ENCODE measurements at regions not wholly inside any gene's neighbourhood (a gene's known extent, or its start where the extent isn't known, plus 50 kb on each side); places are given as distances from the start of the nearest gene placed in this dataset.

DNA sequence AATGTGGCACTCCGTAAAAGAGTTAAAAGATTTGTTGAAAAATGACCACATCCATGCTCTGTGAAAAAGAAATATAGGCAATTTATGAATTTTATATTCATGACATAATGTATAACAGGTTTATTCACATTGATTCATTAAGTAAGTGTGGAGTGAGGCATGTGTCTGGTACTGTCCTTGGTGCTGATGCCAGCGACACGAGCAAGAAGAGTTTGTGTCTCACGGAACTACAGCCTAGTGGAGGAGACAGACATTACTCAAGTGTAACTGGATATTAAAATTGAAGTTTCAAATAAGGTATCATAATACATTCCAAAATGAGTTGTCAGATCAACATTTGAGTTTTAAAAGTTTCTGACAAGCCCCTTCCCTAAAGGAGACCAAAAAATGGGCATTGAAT is 122.7 kb upstream of the PRNP start:
- H3K4me3 ChIP-seq: no peak overlapping the region
- ATAC-seq (no peak), FAIRE-seq (peak; percentile 62), DNase-seq (ENCODE audit: low read depth, low spot score) (no peak)
- RAD21 ChIA-PET (ENCODE audit: unreplicated experiment): no interaction called here
- POLR2A ChIA-PET: no interaction called here
- SMC1A ChIA-PET (ENCODE audit: uncharacterized antibody, unreplicated experiment): no interaction called here
- intact Hi-C loops (cut with micrococcal nuclease; ENCODE audit: unreplicated experiment) (no loop called here), in situ Hi-C loops (cut with MboI) (no loop called here)
- 45% methylated on average over 4 of the region's 4 CpGs for WGBS (ENCODE audit: insufficient coverage, insufficient replicate concordance, low lambda C conversion rate, missing lambda C conversion rate)
- no peak overlapping the region for H3K9ac ChIP-seq (ENCODE audit: control insufficient read depth, insufficient read depth, low read length)
- H3K79me2 ChIP-seq (ENCODE audit: control insufficient read depth, insufficient read depth, low read length): no peaks in the 10 kb centered on the region
- no peaks in the 10 kb centered on the region; a peak in 1 of 4 replicates for H3K27me3 ChIP-seq (replicated peaks in 1 of 2; ENCODE audit: control insufficient read depth in 2 of 2, insufficient read depth in 2 of 2, low read length in 1 of 2)
- H3K4me2 ChIP-seq (ENCODE audit: control insufficient read depth, insufficient read depth): no peak overlapping the region
- no peak overlapping the region for H3K27ac ChIP-seq (ENCODE audit: control insufficient read depth, insufficient read depth)
- H3K9me3 ChIP-seq (replicated peaks; ENCODE audit: control insufficient read depth, insufficient read depth, low read length): no peaks in the 10 kb centered on the region
- TF ChIP-seq ATF7 (IDR thresholded peaks at IDR 0.05; ENCODE audit: low read depth) (no peak), FOXM1 (IDR thresholded peaks at IDR 0.05; ENCODE audit: low read depth, low read length) (no peak), SRF (IDR thresholded peaks at IDR 0.05; ENCODE audit: low read depth in 2 of 2, low read length in 2 of 2) (no peak), ZZZ3 (IDR thresholded peaks at IDR 0.05; ENCODE audit: control insufficient read depth, insufficient read length, low read depth) (no peak), POLR2A (IDR thresholded peaks at IDR 0.05; ENCODE audit: low read depth, low read length) (no peak), ZNF217 (IDR thresholded peaks at IDR 0.05) (no peak), ZNF384 (IDR thresholded peaks at IDR 0.05; ENCODE audit: borderline replicate concordance, low read depth, low read length) (no peak)
- TF ChIP-seq, protein P1, sequence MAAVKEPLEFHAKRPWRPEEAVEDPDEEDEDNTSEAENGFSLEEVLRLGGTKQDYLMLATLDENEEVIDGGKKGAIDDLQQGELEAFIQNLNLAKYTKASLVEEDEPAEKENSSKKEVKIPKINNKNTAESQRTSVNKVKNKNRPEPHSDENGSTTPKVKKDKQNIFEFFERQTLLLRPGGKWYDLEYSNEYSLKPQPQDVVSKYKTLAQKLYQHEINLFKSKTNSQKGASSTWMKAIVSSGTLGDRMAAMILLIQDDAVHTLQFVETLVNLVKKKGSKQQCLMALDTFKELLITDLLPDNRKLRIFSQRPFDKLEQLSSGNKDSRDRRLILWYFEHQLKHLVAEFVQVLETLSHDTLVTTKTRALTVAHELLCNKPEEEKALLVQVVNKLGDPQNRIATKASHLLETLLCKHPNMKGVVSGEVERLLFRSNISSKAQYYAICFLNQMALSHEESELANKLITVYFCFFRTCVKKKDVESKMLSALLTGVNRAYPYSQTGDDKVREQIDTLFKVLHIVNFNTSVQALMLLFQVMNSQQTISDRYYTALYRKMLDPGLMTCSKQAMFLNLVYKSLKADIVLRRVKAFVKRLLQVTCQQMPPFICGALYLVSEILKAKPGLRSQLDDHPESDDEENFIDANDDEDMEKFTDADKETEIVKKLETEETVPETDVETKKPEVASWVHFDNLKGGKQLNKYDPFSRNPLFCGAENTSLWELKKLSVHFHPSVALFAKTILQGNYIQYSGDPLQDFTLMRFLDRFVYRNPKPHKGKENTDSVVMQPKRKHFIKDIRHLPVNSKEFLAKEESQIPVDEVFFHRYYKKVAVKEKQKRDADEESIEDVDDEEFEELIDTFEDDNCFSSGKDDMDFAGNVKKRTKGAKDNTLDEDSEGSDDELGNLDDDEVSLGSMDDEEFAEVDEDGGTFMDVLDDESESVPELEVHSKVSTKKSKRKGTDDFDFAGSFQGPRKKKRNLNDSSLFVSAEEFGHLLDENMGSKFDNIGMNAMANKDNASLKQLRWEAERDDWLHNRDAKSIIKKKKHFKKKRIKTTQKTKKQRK (IDR thresholded peaks at IDR 0.05; ENCODE audit: low read depth, low read length): no peak
- TF ChIP-seq, protein P2, sequence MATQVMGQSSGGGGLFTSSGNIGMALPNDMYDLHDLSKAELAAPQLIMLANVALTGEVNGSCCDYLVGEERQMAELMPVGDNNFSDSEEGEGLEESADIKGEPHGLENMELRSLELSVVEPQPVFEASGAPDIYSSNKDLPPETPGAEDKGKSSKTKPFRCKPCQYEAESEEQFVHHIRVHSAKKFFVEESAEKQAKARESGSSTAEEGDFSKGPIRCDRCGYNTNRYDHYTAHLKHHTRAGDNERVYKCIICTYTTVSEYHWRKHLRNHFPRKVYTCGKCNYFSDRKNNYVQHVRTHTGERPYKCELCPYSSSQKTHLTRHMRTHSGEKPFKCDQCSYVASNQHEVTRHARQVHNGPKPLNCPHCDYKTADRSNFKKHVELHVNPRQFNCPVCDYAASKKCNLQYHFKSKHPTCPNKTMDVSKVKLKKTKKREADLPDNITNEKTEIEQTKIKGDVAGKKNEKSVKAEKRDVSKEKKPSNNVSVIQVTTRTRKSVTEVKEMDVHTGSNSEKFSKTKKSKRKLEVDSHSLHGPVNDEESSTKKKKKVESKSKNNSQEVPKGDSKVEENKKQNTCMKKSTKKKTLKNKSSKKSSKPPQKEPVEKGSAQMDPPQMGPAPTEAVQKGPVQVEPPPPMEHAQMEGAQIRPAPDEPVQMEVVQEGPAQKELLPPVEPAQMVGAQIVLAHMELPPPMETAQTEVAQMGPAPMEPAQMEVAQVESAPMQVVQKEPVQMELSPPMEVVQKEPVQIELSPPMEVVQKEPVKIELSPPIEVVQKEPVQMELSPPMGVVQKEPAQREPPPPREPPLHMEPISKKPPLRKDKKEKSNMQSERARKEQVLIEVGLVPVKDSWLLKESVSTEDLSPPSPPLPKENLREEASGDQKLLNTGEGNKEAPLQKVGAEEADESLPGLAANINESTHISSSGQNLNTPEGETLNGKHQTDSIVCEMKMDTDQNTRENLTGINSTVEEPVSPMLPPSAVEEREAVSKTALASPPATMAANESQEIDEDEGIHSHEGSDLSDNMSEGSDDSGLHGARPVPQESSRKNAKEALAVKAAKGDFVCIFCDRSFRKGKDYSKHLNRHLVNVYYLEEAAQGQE (IDR thresholded peaks at IDR 0.05; ENCODE audit: low read depth, low read length): peak; percentile 91
- no TSS peak for BruUV-seq (replicated peaks)
- no peaks in the 10 kb centered on the region for H3K36me3 ChIP-seq (ENCODE audit: control insufficient read depth in 2 of 2, insufficient read depth in 2 of 2, low read length in 1 of 2)
- CTCF ChIA-PET: no interaction called here
- H3K4me1 ChIP-seq (ENCODE audit: control insufficient read depth, insufficient read depth, low read length): no peaks in the 10 kb centered on the region
- H2AFZ ChIP-seq (ENCODE audit: control insufficient read depth, low read depth, low read length): no peak overlapping the region
- no peaks in the 10 kb centered on the region for H4K20me1 ChIP-seq (ENCODE audit: control insufficient read depth, insufficient read depth)

All from GM12878 (cell line).